Esophagus muscularis mucosa (tissue), 3 donors: ENCODE measurements at regions not wholly inside any gene's neighbourhood (a gene's known extent, or its start where the extent isn't known, plus 50 kb on each side); places are given as distances from the start of the nearest gene placed in this dataset.

Experiments used
- POLR2A ChIP-seq: fragments of 450-650 bp; IDR thresholded peaks from one replicate; pipeline ENCODE4 v1.6.1; 2017; ENCODE audit warnings: antibody characterized with exemption, moderate library complexity, mild to moderate bottlenecking, low read depth
- POLR2AphosphoS5 ChIP-seq, 2 donors: sonication (generic); formaldehyde crosslinking; IDR thresholded peaks; one replicate each; pipeline ENCODE4 v1.6.1; 2017; ENCODE audit warnings: antibody characterized with exemption in 2 of 2
- TF ChIP-seq, protein P1 (sequence below), 3 experiments: fragments of 200-600 bp in 2 of 3; fragments of 450-650 bp in 1 of 3; sonication (generic) in 2 of 3; IDR thresholded peaks; one replicate each; pipeline ENCODE4 v1.5.1; 2017 to 2019; ENCODE audit warnings: antibody characterized with exemption in 3 of 3, mild to moderate bottlenecking in 2 of 3, moderate library complexity in 1 of 3

DNA sequence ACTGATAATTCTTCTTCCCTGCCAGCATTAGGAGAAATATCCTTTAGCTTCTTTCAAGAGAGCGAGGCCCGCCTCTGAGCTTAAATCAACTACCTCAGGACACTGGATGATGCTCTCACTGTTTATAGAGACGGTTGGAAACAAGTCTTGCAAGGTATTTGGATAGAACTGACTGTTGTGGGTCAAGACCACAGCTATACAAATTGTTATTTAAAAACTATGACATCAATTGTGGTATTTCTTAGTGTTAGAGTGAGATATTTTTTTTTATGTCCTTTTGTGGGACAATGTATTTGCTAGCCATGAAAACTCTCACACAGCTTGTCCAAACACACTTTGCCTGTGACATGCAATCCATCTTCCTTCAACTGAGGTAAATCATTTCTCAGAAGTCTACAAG lies 136.3 kb upstream of the PHACTR1 start:
- no peak for TF ChIP-seq POLR2A
- no peak for TF ChIP-seq POLR2AphosphoS5 (IDR thresholded peaks at IDR 0.05)
- TF ChIP-seq, protein P1, sequence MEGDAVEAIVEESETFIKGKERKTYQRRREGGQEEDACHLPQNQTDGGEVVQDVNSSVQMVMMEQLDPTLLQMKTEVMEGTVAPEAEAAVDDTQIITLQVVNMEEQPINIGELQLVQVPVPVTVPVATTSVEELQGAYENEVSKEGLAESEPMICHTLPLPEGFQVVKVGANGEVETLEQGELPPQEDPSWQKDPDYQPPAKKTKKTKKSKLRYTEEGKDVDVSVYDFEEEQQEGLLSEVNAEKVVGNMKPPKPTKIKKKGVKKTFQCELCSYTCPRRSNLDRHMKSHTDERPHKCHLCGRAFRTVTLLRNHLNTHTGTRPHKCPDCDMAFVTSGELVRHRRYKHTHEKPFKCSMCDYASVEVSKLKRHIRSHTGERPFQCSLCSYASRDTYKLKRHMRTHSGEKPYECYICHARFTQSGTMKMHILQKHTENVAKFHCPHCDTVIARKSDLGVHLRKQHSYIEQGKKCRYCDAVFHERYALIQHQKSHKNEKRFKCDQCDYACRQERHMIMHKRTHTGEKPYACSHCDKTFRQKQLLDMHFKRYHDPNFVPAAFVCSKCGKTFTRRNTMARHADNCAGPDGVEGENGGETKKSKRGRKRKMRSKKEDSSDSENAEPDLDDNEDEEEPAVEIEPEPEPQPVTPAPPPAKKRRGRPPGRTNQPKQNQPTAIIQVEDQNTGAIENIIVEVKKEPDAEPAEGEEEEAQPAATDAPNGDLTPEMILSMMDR (IDR thresholded peaks at IDR 0.05): no peak
